OCI-LY7 (cell line): ENCODE measurements at regions not wholly inside any gene's neighbourhood (a gene's known extent, or its start where the extent isn't known, plus 50 kb on each side); places are given as distances from the start of the nearest gene placed in this dataset.

Experiments
- EZH2phosphoT487 ChIP-seq: fragments of 200-600 bp; sonication (generic); IDR thresholded peaks from 2 replicates; pipeline ENCODE4 v1.6.1; 2018; ENCODE audit warnings: low read depth, borderline replicate concordance, mild to moderate bottlenecking, mixed run types, antibody characterized with exemption, low read length, moderate library complexity, mixed read lengths
- TF ChIP-seq, protein P1 (sequence below): fragments of 200-600 bp; sonication (generic); conservative IDR thresholded peaks from 2 replicates; pipeline ENCODE4 v1.5.1; 2014; ENCODE audit warnings: mild to moderate bottlenecking, antibody characterized with exemption, low read length, moderate library complexity, mixed read lengths

DNA sequence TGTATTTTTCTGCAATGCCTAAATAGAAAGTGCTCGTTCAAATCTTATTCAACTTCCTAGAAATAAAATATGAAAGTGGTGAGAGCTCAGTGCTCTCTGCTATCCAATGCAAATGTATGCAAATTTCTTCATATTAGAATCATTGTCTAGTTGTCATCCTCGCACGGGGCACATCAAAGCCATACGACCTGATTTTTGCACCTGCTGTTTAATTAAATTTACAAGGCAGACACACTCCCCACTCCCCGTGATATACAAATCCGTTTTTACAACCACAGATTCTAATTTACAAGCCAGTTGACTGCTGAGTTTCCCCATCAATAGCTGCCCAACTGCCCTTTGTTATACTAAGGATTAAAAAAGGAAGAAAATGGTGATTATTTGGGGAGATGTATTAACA, 284.6 kb downstream of the RNF144A start:
- TF ChIP-seq, protein P1, sequence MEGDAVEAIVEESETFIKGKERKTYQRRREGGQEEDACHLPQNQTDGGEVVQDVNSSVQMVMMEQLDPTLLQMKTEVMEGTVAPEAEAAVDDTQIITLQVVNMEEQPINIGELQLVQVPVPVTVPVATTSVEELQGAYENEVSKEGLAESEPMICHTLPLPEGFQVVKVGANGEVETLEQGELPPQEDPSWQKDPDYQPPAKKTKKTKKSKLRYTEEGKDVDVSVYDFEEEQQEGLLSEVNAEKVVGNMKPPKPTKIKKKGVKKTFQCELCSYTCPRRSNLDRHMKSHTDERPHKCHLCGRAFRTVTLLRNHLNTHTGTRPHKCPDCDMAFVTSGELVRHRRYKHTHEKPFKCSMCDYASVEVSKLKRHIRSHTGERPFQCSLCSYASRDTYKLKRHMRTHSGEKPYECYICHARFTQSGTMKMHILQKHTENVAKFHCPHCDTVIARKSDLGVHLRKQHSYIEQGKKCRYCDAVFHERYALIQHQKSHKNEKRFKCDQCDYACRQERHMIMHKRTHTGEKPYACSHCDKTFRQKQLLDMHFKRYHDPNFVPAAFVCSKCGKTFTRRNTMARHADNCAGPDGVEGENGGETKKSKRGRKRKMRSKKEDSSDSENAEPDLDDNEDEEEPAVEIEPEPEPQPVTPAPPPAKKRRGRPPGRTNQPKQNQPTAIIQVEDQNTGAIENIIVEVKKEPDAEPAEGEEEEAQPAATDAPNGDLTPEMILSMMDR, result no peak
- no peak for TF ChIP-seq EZH2phosphoT487
